ENCODE measurements at regions not wholly inside any gene's neighbourhood (a gene's known extent, or its start where the extent isn't known, plus 50 kb on each side); places are given as distances from the start of the nearest gene placed in this dataset.

GRCh38 chr1:59066236-59066635, 230.7 kb upstream of the FGGY start:
- peaks cover 27% of the 10 kb centered on the region for H3K4me1 ChIP-seq (ENCODE audit: insufficient read depth, low read length, poor library complexity, severe bottlenecking)
- H3K27me3 ChIP-seq (ENCODE audit: insufficient read depth, low read length, poor library complexity, severe bottlenecking) = no peaks in the 10 kb centered on the region
- no peak overlapping the region for H3K4me2 ChIP-seq (ENCODE audit: low read depth, low read length, poor library complexity, severe bottlenecking)
- no peaks in the 10 kb centered on the region for H4K20me1 ChIP-seq (ENCODE audit: insufficient read depth, low read length, poor library complexity, severe bottlenecking)
- TF ChIP-seq EZH2phosphoT487 (IDR thresholded peaks at IDR 0.05; ENCODE audit: borderline replicate concordance) (no peak), CTCF (conservative IDR thresholded peaks at IDR 0.05; ENCODE audit: low read length) (no peak)
- H3K36me3 ChIP-seq (ENCODE audit: insufficient read depth, low read length) = no peaks in the 10 kb centered on the region
- no peaks in the 10 kb centered on the region for H3K9me3 ChIP-seq (ENCODE audit: insufficient read depth, low read depth, low read length)
- H3K9me2 ChIP-seq (replicated peaks; ENCODE audit: low read depth, low read length) = no peaks in the 10 kb centered on the region
- no peak overlapping the region for H2AFZ ChIP-seq (ENCODE audit: low read length)
- H3K4me3 ChIP-seq (ENCODE audit: low read length, poor library complexity, severe bottlenecking) = no peak overlapping the region
- H3F3A ChIP-seq (ENCODE audit: low read depth) = no peaks in the 10 kb centered on the region
- H3K9ac ChIP-seq (ENCODE audit: low read depth, low read length, poor library complexity, severe bottlenecking) = no peak overlapping the region
- H3K79me2 ChIP-seq (ENCODE audit: insufficient read depth, low read length) = no peaks in the 10 kb centered on the region

- Histone ChIP-seq H3K4me2 (ENCODE audit: low read depth, low read length, poor library complexity, severe bottlenecking) (no peak overlapping the region), H3F3A (ENCODE audit: low read depth) (no peaks in the 10 kb centered on the region), H3K27me3 (ENCODE audit: insufficient read depth, low read length, poor library complexity, severe bottlenecking) (no peaks in the 10 kb centered on the region), H2AFZ (ENCODE audit: low read length) (no peak overlapping the region), H3K4me1 (ENCODE audit: insufficient read depth, low read length, poor library complexity, severe bottlenecking) (peaks cover 20% of the 10 kb centered on the region), H3K9me3 (ENCODE audit: insufficient read depth, low read depth, low read length) (no peaks in the 10 kb centered on the region), H3K79me2 (ENCODE audit: insufficient read depth, low read length) (no peaks in the 10 kb centered on the region), H3K4me3 (ENCODE audit: low read length, poor library complexity, severe bottlenecking) (no peak overlapping the region), H3K36me3 (ENCODE audit: insufficient read depth, low read length) (no peaks in the 10 kb centered on the region), H3K9ac (ENCODE audit: low read depth, low read length, poor library complexity, severe bottlenecking) (no peak overlapping the region), H4K20me1 (ENCODE audit: insufficient read depth, low read length, poor library complexity, severe bottlenecking) (no peaks in the 10 kb centered on the region), H3K9me2 (replicated peaks; ENCODE audit: low read depth, low read length) (no peaks in the 10 kb centered on the region)
- TF ChIP-seq CTCF (conservative IDR thresholded peaks at IDR 0.05; ENCODE audit: low read length) (no peak), EZH2phosphoT487 (IDR thresholded peaks at IDR 0.05; ENCODE audit: borderline replicate concordance) (no peak)
Observed at GRCh38 chr1:59070610-59071009, 226.3 kb upstream of the FGGY start.

- H3K27me3 ChIP-seq (ENCODE audit: insufficient read depth, low read length, poor library complexity, severe bottlenecking) = no peaks in the 10 kb centered on the region
- no peak overlapping the region for H3K4me3 ChIP-seq (ENCODE audit: low read length, poor library complexity, severe bottlenecking)
- peak overlapping the region; percentile 76 for H2AFZ ChIP-seq (ENCODE audit: low read length)
- peaks cover 20% of the 10 kb centered on the region for H3K4me1 ChIP-seq (ENCODE audit: insufficient read depth, low read length, poor library complexity, severe bottlenecking)
- H3F3A ChIP-seq (ENCODE audit: low read depth) = no peaks in the 10 kb centered on the region
- no peaks in the 10 kb centered on the region for H3K9me2 ChIP-seq (replicated peaks; ENCODE audit: low read depth, low read length)
- no peak overlapping the region for H3K9ac ChIP-seq (ENCODE audit: low read depth, low read length, poor library complexity, severe bottlenecking)
- no peaks in the 10 kb centered on the region for H3K79me2 ChIP-seq (ENCODE audit: insufficient read depth, low read length)
- H3K36me3 ChIP-seq (ENCODE audit: insufficient read depth, low read length) = no peaks in the 10 kb centered on the region
- no peaks in the 10 kb centered on the region for H4K20me1 ChIP-seq (ENCODE audit: insufficient read depth, low read length, poor library complexity, severe bottlenecking)
- H3K4me2 ChIP-seq (ENCODE audit: low read depth, low read length, poor library complexity, severe bottlenecking) = no peak overlapping the region
- TF ChIP-seq CTCF (conservative IDR thresholded peaks at IDR 0.05; ENCODE audit: low read length) (no peak), EZH2phosphoT487 (IDR thresholded peaks at IDR 0.05; ENCODE audit: borderline replicate concordance) (no peak)
- H3K9me3 ChIP-seq (ENCODE audit: insufficient read depth, low read depth, low read length) = no peaks in the 10 kb centered on the region
Observed at GRCh38 chr1:59071289-59071688, 225.6 kb upstream of the FGGY start.

Data from Loucy (cell line).